Neural progenitor cell (in vitro differentiated cells): ENCODE measurements at regions not wholly inside any gene's neighbourhood (a gene's known extent, or its start where the extent isn't known, plus 50 kb on each side); places are given as distances from the start of the nearest gene placed in this dataset.

Experiments used
- DNase-seq: peaks from one replicate; pipeline ENCODE4 v3.0.0-alpha.2; 2016; ENCODE audit warnings: low spot score
- H2AFZ ChIP-seq: fragments of 200-600 bp; sonication (generic); replicated peaks from 2 replicates; pipeline ENCODE4 v1.6.1; 2016; ENCODE audit warnings: antibody characterized with exemption
- H3F3A ChIP-seq: fragments of 200-600 bp; sonication (generic); 2 replicates; pipeline ENCODE4 v1.6.1; 2016; ENCODE audit warnings: antibody characterized with exemption, low read depth
- H3K27ac ChIP-seq: fragments of 200-600 bp; sonication (generic); 2 replicates; pipeline ENCODE4 v1.5.1; 2016; ENCODE audit warnings: mild to moderate bottlenecking
- H3K27me3 ChIP-seq: fragments of 200-600 bp; sonication (generic); 2 replicates; pipeline ENCODE4 v1.6.1; 2016; ENCODE audit warnings: mild to moderate bottlenecking, moderate library complexity
- H3K36me3 ChIP-seq: fragments of 200-600 bp; sonication (generic); 2 replicates; pipeline ENCODE4 v1.5.1; 2016
- H3K4me1 ChIP-seq: fragments of 200-600 bp; sonication (generic); 2 replicates; pipeline ENCODE4 v1.6.1; 2016; ENCODE audit warnings: mixed run types
- H3K4me2 ChIP-seq: fragments of 200-600 bp; sonication (generic); 2 replicates; pipeline ENCODE4 v1.6.1; 2016
- H3K4me3 ChIP-seq: fragments of 200-600 bp; sonication (generic); 2 replicates; pipeline ENCODE4 v1.5.1; 2016
- H3K79me2 ChIP-seq: fragments of 200-600 bp; sonication (generic); 2 replicates; pipeline ENCODE4 v1.6.1; 2016; ENCODE audit warnings: low read depth
- H3K9ac ChIP-seq: fragments of 200-600 bp; sonication (generic); 2 replicates; pipeline ENCODE4 v1.6.1; 2016
- H3K9me3 ChIP-seq: fragments of 200-600 bp; sonication (generic); 2 replicates; pipeline ENCODE4 v1.5.1; 2016; ENCODE audit warnings: low read depth
- H4K20me1 ChIP-seq: fragments of 200-600 bp; sonication (generic); 2 replicates; pipeline ENCODE4 v1.6.1; 2016; ENCODE audit warnings: low read depth
- H3K27ac Mint-ChIP-seq: 3 replicates; pipeline ENCODE4 v1.8.0; 2021; ENCODE audit warnings: mixed read lengths
- H3K27me3 Mint-ChIP-seq: 2 replicates; pipeline ENCODE4 v1.8.0; 2022; ENCODE audit warnings: low read depth, mild to moderate bottlenecking, inconsistent platforms, moderate library complexity, mixed read lengths; ENCODE audit not compliant: insufficient read depth
- H3K36me3 Mint-ChIP-seq: 3 replicates; pipeline ENCODE4 v1.8.0; 2021; ENCODE audit warnings: mixed read lengths
- H3K4me1 Mint-ChIP-seq: 3 replicates; pipeline ENCODE4 v1.8.0; 2021; ENCODE audit warnings: mixed read lengths
- H3K4me3 Mint-ChIP-seq: 3 replicates; pipeline ENCODE4 v1.8.0; 2021; ENCODE audit warnings: mild to moderate bottlenecking, moderate library complexity, mixed read lengths
- H3K9me3 Mint-ChIP-seq: 3 replicates; pipeline ENCODE4 v1.8.0; 2020; ENCODE audit warnings: mixed read lengths
- CTCF ChIP-seq: fragments of 200-600 bp; sonication (generic); IDR thresholded peaks from 2 replicates; pipeline ENCODE4 v1.5.1; 2017; ENCODE audit warnings: antibody characterized with exemption, mild to moderate bottlenecking
- EZH2 ChIP-seq: fragments of 200-600 bp; sonication (generic); IDR thresholded peaks from 2 replicates; pipeline ENCODE4 v1.6.1; 2017; ENCODE audit warnings: antibody characterized with exemption, mild to moderate bottlenecking, moderate library complexity
- EZH2phosphoT487 ChIP-seq: fragments of 200-600 bp; sonication (generic); IDR thresholded peaks from 2 replicates; pipeline ENCODE4 v1.6.1; 2017; ENCODE audit warnings: antibody characterized with exemption

GRCh38 chr12:30442461-30442860, 253.2 kb downstream of the IPO8 start:
- Histone ChIP-seq H3K4me2 (no peak overlapping the region), H3K27ac (no peak overlapping the region), H3K9ac (no peak overlapping the region), H3F3A (no peaks in the 10 kb centered on the region), H2AFZ (no peak overlapping the region), H4K20me1 (no peaks in the 10 kb centered on the region), H3K4me1 (no peaks in the 10 kb centered on the region), H3K9me3 (no peaks in the 10 kb centered on the region), H3K79me2 (no peaks in the 10 kb centered on the region), H3K27me3 (no peaks in the 10 kb centered on the region), H3K36me3 (no peaks in the 10 kb centered on the region), H3K4me3 (no peak overlapping the region)
- DNase-seq = no peak
- peaks cover 14% of the 10 kb centered on the region for H3K4me1 Mint-ChIP-seq
- H3K27me3 Mint-ChIP-seq = peaks cover 2% of the 10 kb centered on the region
- no peaks in the 10 kb centered on the region for H3K9me3 Mint-ChIP-seq
- no peak overlapping the region for H3K4me3 Mint-ChIP-seq
- H3K27ac Mint-ChIP-seq = no peak overlapping the region
- no peak for TF ChIP-seq EZH2phosphoT487
- no peak for TF ChIP-seq CTCF
- no peak for TF ChIP-seq EZH2
- H3K36me3 Mint-ChIP-seq = no peaks in the 10 kb centered on the region

- H3K4me3 Mint-ChIP-seq = no peak overlapping the region
- no peaks in the 10 kb centered on the region for H3K9me3 Mint-ChIP-seq
- Histone ChIP-seq H3K4me1 (no peaks in the 10 kb centered on the region), H3F3A (no peaks in the 10 kb centered on the region), H3K4me2 (no peak overlapping the region), H3K36me3 (no peaks in the 10 kb centered on the region), H3K79me2 (no peaks in the 10 kb centered on the region), H3K4me3 (no peak overlapping the region), H3K27me3 (no peaks in the 10 kb centered on the region), H3K9me3 (no peaks in the 10 kb centered on the region), H4K20me1 (no peaks in the 10 kb centered on the region), H3K9ac (no peak overlapping the region), H2AFZ (peak overlapping the region; percentile 47), H3K27ac (no peak overlapping the region)
- no peak overlapping the region for H3K27ac Mint-ChIP-seq
- peaks cover 2% of the 10 kb centered on the region for H3K27me3 Mint-ChIP-seq
- TF ChIP-seq CTCF (peak; percentile 61), EZH2phosphoT487 (no peak), EZH2 (no peak)
- peak; percentile 57 for DNase-seq
- H3K36me3 Mint-ChIP-seq = no peaks in the 10 kb centered on the region
- peaks cover 14% of the 10 kb centered on the region for H3K4me1 Mint-ChIP-seq
Measured at GRCh38 chr12:30440826-30441602, 254.7 kb downstream of the IPO8 start.

GRCh38 chr12:30439201-30439600, 256.5 kb downstream of the IPO8 start:
- H2AFZ ChIP-seq = peak overlapping the region; percentile 5
- no peaks in the 10 kb centered on the region for H3K9me3 ChIP-seq
- no peaks in the 10 kb centered on the region for H3K27me3 ChIP-seq
- DNase-seq = no peak
- no peak overlapping the region for H3K9ac ChIP-seq
- no peaks in the 10 kb centered on the region for H3K79me2 ChIP-seq
- no peak overlapping the region for H3K4me3 ChIP-seq
- Mint-ChIP-seq H3K9me3 (no peaks in the 10 kb centered on the region), H3K27ac (no peak overlapping the region), H3K4me1 (peaks cover 14% of the 10 kb centered on the region), H3K36me3 (no peaks in the 10 kb centered on the region), H3K4me3 (no peak overlapping the region), H3K27me3 (peaks cover 4% of the 10 kb centered on the region)
- H4K20me1 ChIP-seq = no peaks in the 10 kb centered on the region
- no peaks in the 10 kb centered on the region for H3K36me3 ChIP-seq
- no peak for TF ChIP-seq EZH2phosphoT487
- no peak for TF ChIP-seq CTCF
- TF ChIP-seq EZH2 = no peak
- no peaks in the 10 kb centered on the region for H3F3A ChIP-seq
- no peak overlapping the region for H3K4me2 ChIP-seq
- no peak overlapping the region for H3K27ac ChIP-seq
- no peaks in the 10 kb centered on the region for H3K4me1 ChIP-seq
